Ishikawa (cell line): ENCODE measurements at regions not wholly inside any gene's neighbourhood (a gene's known extent, or its start where the extent isn't known, plus 50 kb on each side); places are given as distances from the start of the nearest gene placed in this dataset.

Experiments
- EGR1 ChIP-seq: IDR thresholded peaks from 2 replicates; pipeline ENCODE4 v1.6.1; 2012
- EP300 ChIP-seq: IDR thresholded peaks from 2 replicates; pipeline ENCODE4 v1.6.1; 2012; ENCODE audit warnings: borderline replicate concordance
- FOXM1 ChIP-seq: IDR thresholded peaks from 2 replicates; pipeline ENCODE4 v1.6.1; 2012; ENCODE audit warnings: low read depth, borderline replicate concordance
- NFIC ChIP-seq: IDR thresholded peaks from 2 replicates; pipeline ENCODE4 v1.6.1; 2012
- RAD21 ChIP-seq: IDR thresholded peaks from 2 replicates; pipeline ENCODE4 v1.6.1; 2012; ENCODE audit warnings: low read depth
- TAF1 ChIP-seq: IDR thresholded peaks from 2 replicates; pipeline ENCODE4 v1.6.1; 2012; ENCODE audit warnings: low read depth, mild to moderate bottlenecking
- YY1 ChIP-seq: IDR thresholded peaks from 2 replicates; pipeline ENCODE4 v1.6.1; 2012; ENCODE audit warnings: low read depth
- ZBTB7A ChIP-seq: IDR thresholded peaks from 2 replicates; pipeline ENCODE4 v1.6.1; 2012; ENCODE audit warnings: low read depth
- TF ChIP-seq, protein P1 (sequence below): IDR thresholded peaks from 2 replicates; pipeline ENCODE4 v1.6.1; 2012; ENCODE audit warnings: low read depth, mild to moderate bottlenecking
- TF ChIP-seq, protein P2 (sequence below): IDR thresholded peaks from 2 replicates; pipeline ENCODE4 v1.6.1; 2012

GRCh38 chr6:140283197-140283596, 908.7 kb upstream of the CITED2 start:
- TF ChIP-seq, protein P1, sequence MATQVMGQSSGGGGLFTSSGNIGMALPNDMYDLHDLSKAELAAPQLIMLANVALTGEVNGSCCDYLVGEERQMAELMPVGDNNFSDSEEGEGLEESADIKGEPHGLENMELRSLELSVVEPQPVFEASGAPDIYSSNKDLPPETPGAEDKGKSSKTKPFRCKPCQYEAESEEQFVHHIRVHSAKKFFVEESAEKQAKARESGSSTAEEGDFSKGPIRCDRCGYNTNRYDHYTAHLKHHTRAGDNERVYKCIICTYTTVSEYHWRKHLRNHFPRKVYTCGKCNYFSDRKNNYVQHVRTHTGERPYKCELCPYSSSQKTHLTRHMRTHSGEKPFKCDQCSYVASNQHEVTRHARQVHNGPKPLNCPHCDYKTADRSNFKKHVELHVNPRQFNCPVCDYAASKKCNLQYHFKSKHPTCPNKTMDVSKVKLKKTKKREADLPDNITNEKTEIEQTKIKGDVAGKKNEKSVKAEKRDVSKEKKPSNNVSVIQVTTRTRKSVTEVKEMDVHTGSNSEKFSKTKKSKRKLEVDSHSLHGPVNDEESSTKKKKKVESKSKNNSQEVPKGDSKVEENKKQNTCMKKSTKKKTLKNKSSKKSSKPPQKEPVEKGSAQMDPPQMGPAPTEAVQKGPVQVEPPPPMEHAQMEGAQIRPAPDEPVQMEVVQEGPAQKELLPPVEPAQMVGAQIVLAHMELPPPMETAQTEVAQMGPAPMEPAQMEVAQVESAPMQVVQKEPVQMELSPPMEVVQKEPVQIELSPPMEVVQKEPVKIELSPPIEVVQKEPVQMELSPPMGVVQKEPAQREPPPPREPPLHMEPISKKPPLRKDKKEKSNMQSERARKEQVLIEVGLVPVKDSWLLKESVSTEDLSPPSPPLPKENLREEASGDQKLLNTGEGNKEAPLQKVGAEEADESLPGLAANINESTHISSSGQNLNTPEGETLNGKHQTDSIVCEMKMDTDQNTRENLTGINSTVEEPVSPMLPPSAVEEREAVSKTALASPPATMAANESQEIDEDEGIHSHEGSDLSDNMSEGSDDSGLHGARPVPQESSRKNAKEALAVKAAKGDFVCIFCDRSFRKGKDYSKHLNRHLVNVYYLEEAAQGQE = no peak
- TF ChIP-seq EP300 = no peak
- no peak for TF ChIP-seq FOXM1
- TF ChIP-seq TAF1 = no peak
- TF ChIP-seq ZBTB7A = no peak
- no peak for TF ChIP-seq YY1
- TF ChIP-seq RAD21 = no peak
- TF ChIP-seq, protein P2, sequence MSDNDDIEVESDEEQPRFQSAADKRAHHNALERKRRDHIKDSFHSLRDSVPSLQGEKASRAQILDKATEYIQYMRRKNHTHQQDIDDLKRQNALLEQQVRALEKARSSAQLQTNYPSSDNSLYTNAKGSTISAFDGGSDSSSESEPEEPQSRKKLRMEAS = no peak
- no peak for TF ChIP-seq NFIC
- TF ChIP-seq EGR1 = no peak
